NCI-H82 treated with DMSO at 0.1 percent for 48 hours (cell line): ENCODE measurements at regions not wholly inside any gene's neighbourhood (a gene's known extent, or its start where the extent isn't known, plus 50 kb on each side); places are given as distances from the start of the nearest gene placed in this dataset.

Experiments
- DNase-seq: peaks from one replicate; lab custom pipeline; 2025; ENCODE audit not compliant: unreplicated experiment; lab: John Stamatoyannopoulos, UW

- DNase-seq, result no peak
Measured at GRCh38 chr4:56209767-56210166, 177.5 kb downstream of the AASDH start.

- no peak for DNase-seq
Measured at GRCh38 chr4:56208103-56208502, 179.2 kb downstream of the AASDH start.

- DNase-seq, result no peak
Measured at GRCh38 chr4:56206258-56206657, 181.0 kb downstream of the AASDH start.

GRCh38 chr4:56200275-56200674, 187.0 kb downstream of the AASDH start:
- no peak for DNase-seq

- DNase-seq, result no peak
Measured at GRCh38 chr4:56198265-56198664, 189.0 kb downstream of the AASDH start.

- no peak for DNase-seq
Measured at GRCh38 chr4:56197387-56197786, 189.9 kb downstream of the AASDH start.

GRCh38 chr4:56195025-56195424, 192.3 kb downstream of the AASDH start:
- no peak for DNase-seq

- no peak for DNase-seq
Measured at GRCh38 chr4:56191534-56191933, 195.8 kb downstream of the AASDH start.

GRCh38 chr4:56187688-56188087, 199.6 kb downstream of the AASDH start:
- DNase-seq, result no peak

- no peak for DNase-seq
Measured at GRCh38 chr4:56186808-56187523, 200.3 kb downstream of the AASDH start.

GRCh38 chr4:56185901-56186300, 201.4 kb downstream of the AASDH start:
- no peak for DNase-seq

GRCh38 chr4:56184214-56184613, 203.1 kb downstream of the AASDH start:
- no peak for DNase-seq

GRCh38 chr4:56183344-56183959, 203.8 kb downstream of the AASDH start:
- no peak for DNase-seq

GRCh38 chr4:56182356-56182755, 204.9 kb downstream of the AASDH start:
- DNase-seq, result no peak

- no peak for DNase-seq
Measured at GRCh38 chr4:56181140-56181953, 205.9 kb downstream of the AASDH start.

- no peak for DNase-seq
Measured at GRCh38 chr4:56169061-56169460, 218.2 kb downstream of the AASDH start.

GRCh38 chr4:56164907-56165306, 216.2 kb downstream of the CEP135 start:
- DNase-seq, result no peak

GRCh38 chr4:56160636-56161035, 211.9 kb downstream of the CEP135 start:
- no peak for DNase-seq

- no peak for DNase-seq
Measured at GRCh38 chr4:56158483-56158882, 209.7 kb downstream of the CEP135 start.

GRCh38 chr4:56156141-56156540, 207.4 kb downstream of the CEP135 start:
- no peak for DNase-seq

GRCh38 chr4:56155432-56155831, 206.7 kb downstream of the CEP135 start:
- no peak for DNase-seq

- no peak for DNase-seq
Measured at GRCh38 chr4:56149591-56149990, 200.8 kb downstream of the CEP135 start.
